ENCODE measurements at regions not wholly inside any gene's neighbourhood (a gene's known extent, or its start where the extent isn't known, plus 50 kb on each side); places are given as distances from the start of the nearest gene placed in this dataset.

DNA sequence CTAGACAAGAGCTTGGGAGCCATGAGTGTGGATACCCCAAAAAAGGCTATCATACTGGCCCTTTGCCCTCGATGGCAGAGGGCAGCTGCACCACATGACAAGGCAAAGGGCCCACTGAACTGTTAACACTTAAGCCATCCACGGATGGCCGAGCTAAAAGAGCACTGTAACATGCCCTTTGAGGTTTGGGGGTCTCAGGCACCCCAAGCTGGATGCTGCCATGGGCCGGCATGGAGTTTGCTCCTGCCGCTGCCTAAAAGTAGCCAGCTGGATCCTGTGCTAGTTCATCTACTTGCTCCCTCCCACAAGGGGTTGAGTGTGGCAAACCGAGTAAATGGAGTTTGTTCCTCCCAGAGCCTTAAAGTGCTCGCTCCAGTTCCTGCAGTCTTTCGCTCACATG lies 383.2 kb upstream of the LRRC4C start:
- H3K4me3 ChIP-seq (ENCODE audit: low read depth, low read length): no peak overlapping the region
- DNase-seq (ENCODE audit: low read depth): no peak
- TF ChIP-seq, protein P1, sequence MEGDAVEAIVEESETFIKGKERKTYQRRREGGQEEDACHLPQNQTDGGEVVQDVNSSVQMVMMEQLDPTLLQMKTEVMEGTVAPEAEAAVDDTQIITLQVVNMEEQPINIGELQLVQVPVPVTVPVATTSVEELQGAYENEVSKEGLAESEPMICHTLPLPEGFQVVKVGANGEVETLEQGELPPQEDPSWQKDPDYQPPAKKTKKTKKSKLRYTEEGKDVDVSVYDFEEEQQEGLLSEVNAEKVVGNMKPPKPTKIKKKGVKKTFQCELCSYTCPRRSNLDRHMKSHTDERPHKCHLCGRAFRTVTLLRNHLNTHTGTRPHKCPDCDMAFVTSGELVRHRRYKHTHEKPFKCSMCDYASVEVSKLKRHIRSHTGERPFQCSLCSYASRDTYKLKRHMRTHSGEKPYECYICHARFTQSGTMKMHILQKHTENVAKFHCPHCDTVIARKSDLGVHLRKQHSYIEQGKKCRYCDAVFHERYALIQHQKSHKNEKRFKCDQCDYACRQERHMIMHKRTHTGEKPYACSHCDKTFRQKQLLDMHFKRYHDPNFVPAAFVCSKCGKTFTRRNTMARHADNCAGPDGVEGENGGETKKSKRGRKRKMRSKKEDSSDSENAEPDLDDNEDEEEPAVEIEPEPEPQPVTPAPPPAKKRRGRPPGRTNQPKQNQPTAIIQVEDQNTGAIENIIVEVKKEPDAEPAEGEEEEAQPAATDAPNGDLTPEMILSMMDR (IDR thresholded peaks at IDR 0.05; ENCODE audit: control insufficient read depth, extremely low read depth, insufficient read depth): no peak

DNA sequence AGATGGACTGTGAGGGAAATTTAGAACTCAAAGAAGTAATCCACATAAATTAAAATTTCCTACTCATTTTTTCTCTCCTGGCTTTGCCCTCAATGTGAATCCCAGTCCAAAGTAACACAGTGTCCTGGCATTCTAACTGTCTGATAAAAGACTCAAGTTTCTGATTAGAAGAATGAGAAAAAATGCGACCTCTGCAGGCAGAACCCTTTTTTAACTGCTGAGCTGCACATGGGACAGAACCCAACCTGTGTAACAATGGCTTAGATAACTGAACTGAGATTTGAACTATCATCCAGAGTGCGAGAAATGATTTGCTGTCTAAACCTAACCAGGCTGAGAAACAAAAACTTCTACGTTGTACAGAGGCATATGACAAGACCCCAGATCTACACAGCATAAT lies 385.6 kb upstream of the LRRC4C start:
- H3K4me3 ChIP-seq (ENCODE audit: low read depth, low read length): no peak overlapping the region
- TF ChIP-seq, protein P1 (IDR thresholded peaks at IDR 0.05; ENCODE audit: control insufficient read depth, extremely low read depth, insufficient read depth): no peak
- DNase-seq (ENCODE audit: low read depth): no peak

DNA sequence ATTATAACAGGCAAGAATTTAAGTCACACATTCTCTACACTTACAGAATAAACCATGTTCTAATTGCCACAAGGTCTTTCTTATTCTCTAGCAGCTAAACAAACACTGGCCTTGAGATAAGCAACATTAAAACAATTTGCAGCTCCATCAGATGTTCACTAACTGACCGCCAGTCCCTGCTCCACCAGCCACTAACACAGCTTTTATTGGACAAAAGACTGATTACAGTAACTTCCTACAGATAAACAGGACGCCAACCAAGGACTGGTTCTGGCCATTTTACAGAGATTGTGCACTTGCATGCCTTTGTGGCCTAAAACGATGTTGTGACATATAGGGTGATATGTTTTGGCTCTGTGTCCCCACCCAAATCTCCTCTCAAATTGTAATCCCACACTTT lies 388.9 kb upstream of the LRRC4C start:
- DNase-seq (ENCODE audit: low read depth): no peak
- TF ChIP-seq, protein P1 (IDR thresholded peaks at IDR 0.05; ENCODE audit: control insufficient read depth, extremely low read depth, insufficient read depth): no peak
- no peak overlapping the region for H3K4me3 ChIP-seq (ENCODE audit: low read depth, low read length)

DNA sequence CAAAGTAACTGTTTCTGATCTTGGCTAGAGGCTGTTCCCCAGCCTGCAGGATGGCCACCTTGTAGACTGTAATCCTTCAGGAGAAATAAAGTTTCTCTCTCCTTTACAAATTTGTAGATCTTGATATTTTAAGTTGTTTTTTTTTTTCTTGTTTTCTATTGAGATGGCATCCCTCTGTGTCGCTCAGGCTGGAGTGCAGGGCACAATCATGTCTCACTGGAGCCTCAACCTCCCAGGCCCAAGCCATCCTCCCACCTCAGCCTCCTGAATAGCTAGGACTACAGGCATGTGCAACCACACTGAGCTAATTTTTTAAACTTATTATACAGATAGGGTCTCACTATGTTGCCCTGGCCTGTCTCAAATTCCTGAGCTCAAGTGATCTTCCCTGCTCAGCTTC lies 389.8 kb upstream of the LRRC4C start:
- DNase-seq (ENCODE audit: low read depth): no peak
- TF ChIP-seq, protein P1 (IDR thresholded peaks at IDR 0.05; ENCODE audit: control insufficient read depth, extremely low read depth, insufficient read depth): no peak
- no peak overlapping the region for H3K4me3 ChIP-seq (ENCODE audit: low read depth, low read length)

DNA sequence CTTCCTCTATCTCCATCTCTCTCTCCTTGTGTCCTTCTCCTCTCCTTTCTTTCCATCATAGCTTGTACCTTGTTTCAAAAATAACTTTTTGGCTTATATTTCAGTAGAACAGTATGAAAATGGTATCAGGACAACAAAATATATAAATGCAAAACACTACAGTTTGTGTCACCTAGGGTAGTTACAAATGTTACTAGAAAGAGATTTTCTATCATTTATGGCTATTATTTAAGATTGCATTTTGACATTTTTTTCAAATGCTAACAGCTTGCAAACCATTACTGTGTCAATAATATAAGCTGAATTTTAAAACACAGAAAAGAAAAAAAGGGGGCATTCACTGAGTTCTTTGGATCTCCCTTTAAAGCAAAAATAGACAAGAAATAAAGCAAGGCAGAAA lies 392.3 kb upstream of the LRRC4C start:
- no peak for DNase-seq (ENCODE audit: low read depth)
- H3K4me3 ChIP-seq (ENCODE audit: low read depth, low read length): no peak overlapping the region
- TF ChIP-seq, protein P1 (IDR thresholded peaks at IDR 0.05; ENCODE audit: control insufficient read depth, extremely low read depth, insufficient read depth): no peak

DNA sequence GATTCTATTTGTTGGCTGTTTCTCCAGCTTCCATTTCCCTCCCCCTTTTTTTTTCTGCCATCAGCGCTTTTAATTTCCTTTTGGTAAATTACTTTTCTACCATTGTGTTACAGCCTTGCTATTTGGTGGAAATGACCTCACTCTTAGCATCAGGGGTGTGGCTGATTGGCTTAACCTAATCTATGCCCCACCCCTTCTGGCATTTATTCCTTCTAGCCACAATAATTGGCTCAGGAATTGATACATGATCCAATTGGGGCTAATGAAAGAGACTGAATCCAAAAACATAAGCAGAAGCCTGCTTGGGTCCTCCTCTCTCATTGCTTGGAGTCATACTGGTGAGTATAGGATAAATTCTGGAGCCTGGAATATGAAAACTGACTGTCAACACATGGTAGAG lies 402.4 kb upstream of the LRRC4C start:
- no peak overlapping the region for H3K4me3 ChIP-seq (ENCODE audit: low read depth, low read length)
- TF ChIP-seq, protein P1 (IDR thresholded peaks at IDR 0.05; ENCODE audit: control insufficient read depth, extremely low read depth, insufficient read depth): no peak
- no peak for DNase-seq (ENCODE audit: low read depth)

DNA sequence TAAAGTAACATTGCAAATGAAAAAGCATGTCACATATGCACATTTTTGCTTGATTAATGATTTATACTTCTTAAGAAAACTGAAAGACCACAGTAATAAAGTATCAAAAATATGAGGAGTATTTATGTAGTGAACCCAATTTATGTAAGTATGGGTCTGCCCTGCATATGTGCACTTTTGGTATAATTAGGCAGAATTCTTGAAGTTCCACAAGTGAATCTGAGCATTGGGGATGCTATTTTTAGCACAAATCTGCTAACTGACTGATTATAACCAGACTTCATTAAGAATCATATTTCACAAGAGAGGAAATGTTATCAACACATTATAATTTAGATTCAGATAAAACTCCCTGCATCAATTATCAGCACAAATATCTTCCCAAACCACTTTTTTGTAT lies 407.1 kb upstream of the LRRC4C start:
- H3K4me3 ChIP-seq (ENCODE audit: low read depth, low read length): no peak overlapping the region
- TF ChIP-seq, protein P1 (IDR thresholded peaks at IDR 0.05; ENCODE audit: control insufficient read depth, extremely low read depth, insufficient read depth): no peak
- DNase-seq (ENCODE audit: low read depth): no peak
